TTC549 (cell line): ENCODE measurements at regions not wholly inside any gene's neighbourhood (a gene's known extent, or its start where the extent isn't known, plus 50 kb on each side); places are given as distances from the start of the nearest gene placed in this dataset.
"Not testable (repeated sequence)": the region's sequence is repeated elsewhere in the genome, so short reads cannot be mapped to it uniquely, and the experiment has no call there.

Source experiments
- FAIRE-seq: peaks from 2 replicates; lab custom pipeline; 2012; peaks lifted over from hg19 to GRCh38; lab: Jason Lieb, UNC

DNA sequence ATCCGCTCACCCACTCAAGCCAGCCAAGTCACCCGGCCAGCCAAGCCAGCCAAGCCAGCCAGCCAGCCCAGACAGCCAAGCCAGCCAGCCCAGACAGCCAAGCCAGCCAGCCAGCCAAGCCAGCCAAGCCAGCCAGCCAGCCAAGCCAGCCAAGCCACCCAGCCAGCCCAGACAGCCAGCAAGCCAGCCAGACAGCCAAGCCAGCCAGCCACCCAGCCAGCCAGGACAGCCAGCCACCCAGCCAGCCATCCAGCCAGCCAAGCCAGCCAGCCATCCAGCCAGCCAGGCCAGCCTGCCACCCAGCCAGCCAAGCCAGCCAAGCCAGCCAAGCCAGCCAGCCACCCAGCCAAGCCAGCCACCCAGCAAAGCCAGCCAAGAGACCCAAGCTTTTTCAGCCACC is 316.8 kb upstream of the PLGLB2 start:
- not testable (repeated sequence) for FAIRE-seq

DNA sequence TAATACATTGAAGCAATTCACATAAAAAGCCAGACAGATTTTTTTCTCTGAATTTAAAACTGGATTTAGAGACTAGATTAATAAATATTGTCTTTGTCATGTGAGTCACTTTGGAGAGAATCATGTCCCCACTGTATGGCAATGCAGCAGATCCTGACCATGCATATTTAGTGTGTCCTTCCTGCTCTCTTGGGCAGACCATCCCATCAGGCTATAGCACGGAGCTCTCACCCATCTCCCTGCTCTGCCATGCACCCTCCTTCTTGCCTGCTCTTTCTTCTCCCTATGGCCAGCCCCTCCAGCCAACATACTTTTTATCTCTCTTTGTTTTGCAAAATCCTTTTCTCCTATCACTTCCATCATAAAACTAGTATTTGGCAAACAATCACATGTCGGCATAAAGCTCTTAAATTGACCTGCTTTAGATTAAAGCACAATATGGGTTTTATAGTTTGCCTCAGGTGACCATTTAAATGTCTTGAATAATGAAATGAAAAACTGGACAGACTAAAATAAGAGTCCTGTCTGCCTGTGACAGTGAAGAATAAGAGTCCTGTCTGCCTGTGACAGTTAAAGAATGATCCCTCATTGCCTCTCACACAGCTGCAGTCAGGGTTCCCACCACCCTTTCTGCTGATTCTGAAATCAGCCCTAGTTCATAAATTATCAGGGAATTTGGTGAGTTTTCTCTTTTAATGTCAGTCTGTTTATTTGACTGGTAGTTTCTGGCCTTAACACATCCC is 315.0 kb upstream of the PLGLB2 start:
- not testable (repeated sequence) for FAIRE-seq

DNA sequence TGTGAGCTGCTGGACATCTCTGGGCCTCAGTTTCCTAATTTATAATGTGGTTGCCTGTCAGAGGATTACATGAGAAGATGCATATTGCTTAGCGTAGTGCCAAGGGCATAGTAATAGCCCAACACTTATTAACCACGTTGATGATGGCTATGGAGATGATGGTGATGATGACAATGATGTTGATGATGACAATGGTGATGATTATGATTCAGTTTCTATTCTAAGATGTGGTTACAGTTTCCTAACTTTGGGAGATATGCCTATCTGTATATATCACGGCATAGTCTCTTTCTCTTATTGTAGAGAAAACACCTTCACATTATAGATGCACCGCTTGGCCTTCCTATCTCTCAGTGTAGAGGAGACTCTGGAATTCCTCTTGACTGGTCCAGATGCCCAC is 311.9 kb upstream of the PLGLB2 start:
- not testable (repeated sequence) for FAIRE-seq

DNA sequence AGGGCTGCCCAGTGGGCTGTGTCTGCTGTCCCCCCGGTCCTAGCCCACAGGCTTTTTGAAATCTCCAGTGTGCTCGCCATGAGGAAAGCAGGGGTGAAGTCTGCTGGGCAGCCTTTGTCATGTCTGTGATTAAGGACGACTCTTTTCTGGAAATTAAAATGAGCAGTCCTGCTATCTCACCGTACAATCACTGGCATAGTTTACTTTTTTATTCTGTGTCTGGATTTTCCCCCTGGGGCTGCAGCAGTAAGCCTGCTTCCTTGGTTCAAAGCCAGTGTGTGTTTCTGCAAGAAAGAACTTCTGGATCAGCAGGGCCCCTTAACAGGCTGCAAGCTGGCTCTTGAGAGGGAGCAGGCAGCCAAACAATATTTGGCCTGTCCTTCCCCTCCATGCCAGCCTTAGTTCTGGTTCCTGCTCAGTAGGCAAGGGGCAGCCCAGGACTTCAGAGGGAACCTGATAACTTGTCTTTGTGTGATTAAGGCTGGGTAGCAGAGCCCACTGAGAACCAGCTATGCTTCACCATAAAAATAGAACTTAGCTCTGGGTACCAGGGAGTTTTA is 310.1 kb upstream of the PLGLB2 start:
- FAIRE-seq: not testable (repeated sequence)

DNA sequence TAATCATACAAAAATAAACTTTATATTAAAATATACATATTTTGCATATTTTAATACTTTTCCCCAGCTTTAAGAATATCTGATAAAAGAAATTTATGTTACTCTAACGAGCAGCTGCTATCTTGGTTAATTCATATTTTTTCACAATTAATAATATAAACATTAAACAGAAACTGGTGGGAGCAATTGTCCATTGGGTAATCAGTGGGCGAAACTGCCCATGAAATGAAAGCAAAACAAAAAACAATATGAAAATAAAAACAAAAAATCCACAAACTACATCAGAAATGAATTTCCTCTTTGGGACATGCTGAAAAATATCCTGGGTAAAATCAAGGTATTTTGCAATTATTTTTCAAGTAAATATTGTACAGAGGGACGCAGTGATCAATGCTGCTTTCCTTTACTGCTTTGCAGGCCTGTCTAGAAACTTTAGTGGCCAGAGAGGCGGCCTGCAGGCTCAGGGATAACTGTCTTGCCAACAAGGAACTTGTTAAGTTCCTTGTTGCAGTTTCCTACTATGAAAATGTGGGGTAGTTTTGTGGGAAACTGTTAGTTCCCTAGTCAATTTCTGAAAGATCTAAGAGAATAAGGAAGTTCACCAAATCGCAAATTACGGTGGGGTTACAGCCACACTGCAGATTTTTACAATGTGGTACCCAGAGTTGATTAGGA is 309.0 kb upstream of the PLGLB2 start:
- not testable (repeated sequence) for FAIRE-seq

DNA sequence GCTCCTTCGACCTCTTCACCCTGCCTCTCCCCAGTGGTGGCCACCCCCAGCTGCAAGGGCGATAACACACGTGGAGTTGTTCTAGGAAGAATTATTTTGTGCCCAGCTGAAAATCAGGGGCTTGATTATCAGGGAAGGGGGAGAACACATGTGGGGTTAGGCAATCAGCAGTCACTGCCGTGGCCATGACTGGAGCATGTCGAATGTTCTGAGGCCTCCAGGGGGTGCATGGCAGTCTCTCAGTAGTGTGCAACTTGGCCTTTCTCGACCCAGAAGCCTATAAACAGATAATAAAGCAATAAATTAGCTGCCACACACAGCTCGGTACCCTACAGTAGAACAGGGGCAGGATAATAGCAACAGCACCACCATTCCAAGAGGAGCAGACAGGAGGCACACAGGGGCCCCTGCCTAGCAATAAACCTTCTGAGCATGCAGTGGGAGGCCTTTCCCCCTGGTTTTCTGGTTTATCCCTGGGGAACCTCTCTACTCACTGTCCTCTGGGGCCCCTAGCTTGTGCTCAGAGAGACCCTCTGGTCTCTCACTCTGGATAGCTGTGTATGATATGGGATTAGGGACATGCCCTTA is 308.2 kb upstream of the PLGLB2 start:
- not testable (repeated sequence) for FAIRE-seq

DNA sequence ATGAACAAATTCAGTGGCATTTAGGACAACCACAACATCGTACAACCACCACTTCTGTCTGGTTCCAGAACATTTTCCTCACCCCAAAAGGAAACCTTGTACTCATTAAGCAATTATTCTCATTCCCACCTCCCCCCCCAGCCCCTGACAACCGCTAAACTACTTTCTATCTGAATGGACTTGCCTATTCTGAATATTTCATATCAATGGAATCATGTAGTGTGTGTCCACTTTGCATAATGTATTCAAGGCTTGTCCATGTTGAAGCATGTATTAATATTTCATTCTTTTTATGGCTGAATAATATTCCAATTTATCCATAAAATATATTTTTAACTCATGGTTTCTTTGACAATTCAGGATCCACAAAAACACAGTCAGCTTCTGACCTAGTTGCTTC is 307.2 kb upstream of the PLGLB2 start:
- FAIRE-seq: not testable (repeated sequence)

DNA sequence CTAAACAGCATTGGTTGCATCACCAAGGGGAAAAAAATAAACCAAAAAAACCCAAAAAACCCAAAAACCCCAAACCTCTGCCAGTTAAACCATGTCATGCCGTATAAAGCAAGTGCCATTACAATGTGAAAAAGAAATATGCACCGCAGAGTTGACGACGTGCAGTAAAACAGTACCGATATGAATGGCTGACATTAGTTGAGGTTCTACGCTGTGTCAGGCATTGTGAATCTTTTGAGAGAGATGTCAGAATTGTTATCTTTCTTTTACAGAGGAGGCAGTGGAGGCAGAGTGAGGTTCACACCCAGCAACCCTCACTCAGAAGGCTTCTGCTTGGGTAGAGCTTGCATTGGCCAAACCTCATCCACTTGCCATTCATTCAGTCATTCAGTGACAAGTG is 306.5 kb upstream of the PLGLB2 start:
- not testable (repeated sequence) for FAIRE-seq

DNA sequence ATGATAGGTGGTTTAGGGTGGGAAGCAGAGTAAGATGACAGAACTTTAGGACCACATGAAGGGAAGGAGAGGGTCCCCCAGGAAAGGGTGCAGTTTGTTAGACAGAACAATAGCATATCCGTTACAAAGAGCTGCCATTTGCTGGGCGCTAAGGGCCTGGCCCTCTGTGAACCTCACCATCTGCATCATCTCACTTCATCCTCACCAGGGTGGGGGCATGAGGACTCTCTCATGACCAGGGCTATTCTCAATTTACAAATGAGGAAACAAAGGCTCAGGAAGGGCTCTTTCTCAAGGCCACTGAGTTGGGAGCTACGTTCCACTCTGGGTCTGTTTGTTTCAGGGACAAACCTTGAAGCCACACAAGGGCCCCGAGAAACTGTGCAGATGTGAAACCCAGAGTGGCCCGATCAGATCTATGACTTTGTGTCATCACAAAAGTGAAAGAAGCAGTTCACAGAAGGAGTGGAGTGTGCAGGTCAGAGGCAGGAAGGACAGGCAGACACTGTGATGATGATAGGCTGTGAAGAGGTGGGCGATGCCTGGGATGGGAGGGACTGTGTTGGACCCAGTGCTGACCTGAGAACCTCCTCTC is 304.8 kb upstream of the PLGLB2 start:
- not testable (repeated sequence) for FAIRE-seq

DNA sequence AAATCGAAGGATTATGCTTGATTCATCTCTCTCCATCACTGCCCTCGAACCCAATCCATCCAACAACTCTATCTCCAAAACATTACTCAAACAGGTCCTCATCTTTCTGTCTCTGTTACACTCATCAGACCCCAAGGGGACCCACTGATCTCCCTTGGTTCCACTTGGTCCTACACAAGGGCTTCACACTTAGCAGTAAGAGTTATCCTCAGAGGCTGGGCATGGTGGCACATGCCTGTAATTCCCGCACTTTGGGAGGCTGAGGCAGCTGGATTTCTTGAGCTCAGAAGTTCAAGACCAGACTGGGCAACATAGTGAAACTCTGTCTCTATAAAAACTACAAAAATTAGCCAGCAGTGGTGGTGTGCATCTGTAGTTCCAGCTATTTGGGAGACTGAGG is 302.9 kb upstream of the PLGLB2 start:
- not testable (repeated sequence) for FAIRE-seq

DNA sequence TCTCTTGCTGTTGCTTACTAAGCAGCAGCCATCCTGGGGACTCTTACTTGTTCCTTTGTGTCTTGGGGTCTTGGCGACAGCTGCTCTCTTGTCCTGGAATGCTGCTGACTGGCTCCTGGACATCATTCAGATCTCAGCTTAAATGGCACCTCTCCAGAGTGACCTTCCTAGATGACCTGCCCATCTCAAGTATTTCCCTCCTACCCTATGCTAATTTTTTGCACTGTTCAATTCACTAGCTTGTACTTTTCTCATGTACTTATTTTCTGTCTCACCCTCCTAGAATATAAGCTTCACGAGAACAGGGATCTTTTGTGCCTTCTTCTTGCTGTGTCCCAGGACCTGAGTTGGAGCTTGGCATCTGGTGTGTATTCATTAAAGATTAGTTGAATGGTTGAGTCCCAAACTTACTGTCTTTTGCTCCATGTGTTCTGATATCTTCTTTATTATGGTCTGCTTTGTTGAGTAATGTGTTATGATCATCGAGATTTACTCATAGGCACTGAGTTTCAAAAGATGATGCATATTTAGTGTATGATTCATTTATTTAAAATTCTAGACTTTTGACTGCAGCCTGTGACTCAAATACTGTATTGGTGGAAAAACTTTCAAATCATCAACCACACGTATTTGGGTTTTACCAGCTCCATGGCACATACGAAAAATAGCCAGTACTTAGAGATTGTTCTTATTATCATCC is 302.1 kb upstream of the PLGLB2 start:
- not testable (repeated sequence) for FAIRE-seq

DNA sequence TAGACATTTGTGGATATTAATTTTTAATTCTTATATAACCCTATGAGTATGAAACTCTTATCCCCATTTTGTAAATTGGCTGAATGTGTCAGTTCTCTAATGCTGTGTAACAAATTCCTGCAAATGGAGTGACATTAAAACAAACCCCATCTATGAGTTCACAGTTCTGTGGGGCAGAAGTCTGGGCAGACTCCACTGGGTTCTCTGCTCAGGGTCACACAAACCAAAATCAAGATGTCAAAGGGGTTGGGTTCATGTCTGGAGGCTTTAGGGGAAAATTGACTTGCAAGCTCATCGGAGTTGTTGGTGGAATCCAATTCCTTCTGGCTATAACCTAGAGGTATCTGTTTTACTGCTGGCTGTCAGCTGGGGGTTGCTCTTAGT is 301.6 kb upstream of the PLGLB2 start:
- FAIRE-seq: not testable (repeated sequence)

DNA sequence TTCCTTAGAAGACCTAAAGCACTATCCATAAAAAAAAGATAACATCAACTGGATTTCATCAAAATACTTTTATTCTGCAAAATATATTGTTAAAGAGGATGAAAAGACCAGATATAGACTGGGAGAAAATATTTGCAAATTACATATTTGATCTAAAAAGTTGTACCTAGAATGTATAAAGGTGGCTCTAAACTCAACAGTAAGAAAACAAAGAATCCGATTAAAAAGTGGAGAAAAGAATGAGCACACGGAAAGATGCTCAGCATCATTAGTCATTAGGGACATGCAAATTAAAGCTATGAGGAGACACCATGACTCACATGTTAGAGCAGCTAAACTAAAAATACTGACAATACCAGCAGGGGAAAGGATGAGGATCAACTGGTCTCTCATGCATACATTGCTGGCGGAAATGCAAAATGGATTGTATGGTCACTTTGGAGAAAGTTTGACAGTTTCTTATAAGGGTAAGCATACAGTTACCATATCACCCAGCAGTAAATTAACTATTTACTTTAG is 298.4 kb upstream of the PLGLB2 start:
- not testable (repeated sequence) for FAIRE-seq

DNA sequence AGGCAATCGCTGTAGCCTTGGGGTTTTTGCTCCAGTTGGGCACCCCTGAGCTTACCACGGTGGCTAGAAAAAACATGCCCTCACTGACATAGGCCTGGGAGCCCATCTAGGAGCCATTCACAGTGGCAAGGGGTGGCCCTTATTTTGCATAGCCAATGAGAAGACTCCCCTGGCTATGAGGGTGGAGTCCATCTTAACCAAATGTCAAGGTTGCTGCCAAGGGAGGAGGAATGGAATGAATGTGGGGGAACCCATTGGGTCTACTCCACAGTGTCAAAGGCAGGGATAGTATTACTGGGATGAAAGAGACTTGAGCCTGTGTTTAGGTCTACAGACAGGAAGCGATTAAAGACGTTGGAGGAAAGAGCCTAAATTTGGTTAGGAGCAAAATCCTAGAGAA is 295.7 kb upstream of the PLGLB2 start:
- FAIRE-seq: not testable (repeated sequence)

DNA sequence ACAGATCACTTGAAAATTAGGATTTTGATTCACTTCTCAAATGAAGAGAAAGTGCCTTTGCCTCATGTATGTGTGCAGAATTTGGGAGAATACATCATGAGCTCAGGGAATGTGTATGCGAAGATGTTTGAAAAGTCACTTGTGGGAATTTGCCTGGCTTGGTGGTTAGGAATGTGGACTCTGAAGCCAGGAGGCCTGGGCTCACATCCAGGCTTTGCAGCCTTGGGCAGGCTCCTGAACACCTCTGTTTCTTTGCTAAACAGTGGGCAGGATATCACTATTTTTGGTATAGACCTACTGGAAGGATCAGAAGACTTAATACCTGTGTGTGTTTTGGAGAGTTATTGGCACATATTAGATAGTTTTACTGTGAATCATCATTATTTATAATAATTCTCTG is 295.0 kb upstream of the PLGLB2 start:
- FAIRE-seq: not testable (repeated sequence)

DNA sequence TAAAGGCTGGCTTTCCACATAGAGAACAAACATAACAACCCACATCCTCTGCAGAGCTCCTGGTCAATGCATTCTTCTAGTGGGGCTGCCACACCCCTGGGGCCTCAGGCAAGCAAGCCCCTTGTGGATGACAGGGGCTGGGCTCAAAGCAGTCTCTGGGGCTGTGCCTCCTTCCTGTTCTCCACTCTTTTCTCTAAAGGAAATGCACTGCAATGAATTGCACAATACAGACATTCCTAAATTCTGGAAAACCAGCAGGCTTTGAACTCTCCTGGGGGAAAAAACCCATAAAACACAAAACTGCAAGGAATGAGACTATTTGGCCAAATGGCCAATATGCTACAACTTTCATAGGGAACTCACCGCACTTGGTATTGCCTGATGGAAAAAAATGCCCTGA is 293.9 kb upstream of the PLGLB2 start:
- not testable (repeated sequence) for FAIRE-seq

DNA sequence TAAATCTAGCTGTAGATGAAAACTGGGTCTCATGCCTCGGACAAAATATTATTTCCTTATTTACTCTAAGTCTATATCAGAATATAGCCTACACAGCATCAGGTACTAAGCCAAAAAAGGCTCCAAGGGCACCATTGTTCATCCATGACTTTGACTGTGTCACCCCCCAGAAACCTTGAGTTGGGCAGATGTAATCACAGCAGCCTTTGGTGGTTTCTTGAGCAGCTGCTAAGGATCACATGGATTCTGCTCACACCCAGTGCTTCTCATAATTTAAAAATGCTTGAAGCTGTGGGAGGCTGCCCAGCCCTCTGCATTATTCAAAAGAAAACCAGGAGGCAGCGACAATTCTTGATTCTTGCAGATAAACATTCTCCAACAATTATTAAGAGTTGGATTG is 293.5 kb upstream of the PLGLB2 start:
- FAIRE-seq: not testable (repeated sequence)

DNA sequence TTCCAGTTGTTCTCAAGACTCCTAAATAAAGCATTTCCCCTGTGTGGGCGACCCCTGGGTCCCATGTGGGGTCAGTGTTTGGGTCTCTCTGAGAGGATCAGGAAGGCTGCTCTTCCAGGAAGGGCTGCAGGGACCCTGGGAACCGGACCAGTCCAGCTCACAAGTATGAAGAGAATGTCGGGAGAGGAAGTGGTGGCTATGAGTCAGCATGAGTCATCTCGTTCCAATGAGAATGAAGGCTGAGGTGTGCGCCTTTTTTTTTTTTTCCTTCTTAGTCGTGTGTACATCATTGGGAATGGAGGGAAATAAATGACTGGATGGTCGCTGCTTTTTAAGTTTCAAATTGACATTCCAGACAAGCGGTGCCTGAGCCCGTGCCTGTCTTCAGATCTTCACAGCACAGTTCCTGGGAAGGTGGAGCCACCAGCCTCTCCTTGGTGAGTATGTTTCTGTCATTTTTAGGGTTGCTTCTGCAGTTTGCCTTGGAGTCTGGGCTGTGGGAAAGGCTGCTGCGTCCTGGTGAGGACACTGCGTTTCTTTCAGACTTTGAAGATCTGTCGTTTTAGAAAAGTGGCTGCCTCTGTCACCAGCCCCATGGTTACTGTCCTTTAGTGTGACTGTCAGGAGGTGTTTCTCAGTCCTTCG is 292.6 kb upstream of the PLGLB2 start:
- peak; percentile 91 for FAIRE-seq

DNA sequence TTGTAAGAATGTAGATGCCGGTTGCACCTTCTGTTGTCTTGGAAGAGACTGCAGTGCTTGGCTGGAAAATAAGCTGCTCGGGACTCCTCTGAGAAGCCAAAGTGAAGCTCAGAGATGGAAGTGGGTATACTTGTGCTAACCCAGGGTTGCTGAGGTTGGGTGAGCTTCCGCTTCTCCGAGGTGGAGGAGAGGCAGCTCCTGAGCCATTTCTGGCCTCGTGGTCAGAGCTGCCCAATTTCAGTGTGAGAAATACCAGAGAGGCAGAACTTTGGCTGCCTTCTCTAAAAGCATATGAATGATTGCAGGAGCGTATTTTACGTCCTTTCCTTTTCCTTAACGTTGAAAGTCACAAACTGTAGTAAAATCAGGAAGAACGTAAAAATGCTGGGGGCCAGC is 292.0 kb upstream of the PLGLB2 start:
- FAIRE-seq: not testable (repeated sequence)

DNA sequence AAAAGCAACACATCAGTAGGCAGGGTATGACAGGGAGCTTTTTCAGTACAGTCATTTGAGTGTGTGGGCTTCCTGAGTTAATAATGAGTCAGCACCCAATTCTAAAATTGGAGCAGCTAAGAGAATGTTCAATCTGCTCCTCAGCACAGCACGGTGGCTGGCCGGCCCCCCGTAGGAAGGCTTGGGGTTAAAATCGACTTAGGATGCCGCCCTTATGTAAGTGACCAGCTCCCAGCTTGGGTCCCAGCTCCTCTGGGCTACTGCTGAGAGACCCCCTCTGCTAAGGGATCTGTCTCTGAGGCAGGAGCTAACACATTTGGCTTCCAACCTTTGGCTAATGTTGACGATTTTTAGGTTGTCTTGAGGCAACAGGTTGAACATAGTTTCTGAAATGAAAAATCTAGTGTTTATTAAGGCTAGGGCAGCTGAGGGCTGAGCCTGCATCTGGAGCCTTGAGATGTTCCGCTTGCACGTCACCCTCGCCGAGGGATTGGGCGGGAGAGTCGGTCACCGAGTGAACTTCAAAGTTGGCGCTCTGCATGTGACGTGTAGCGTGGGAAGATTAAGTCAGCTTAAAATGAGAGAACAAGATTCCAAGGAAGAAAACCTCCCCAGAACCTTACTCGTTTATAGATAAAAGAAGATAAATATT is 291.3 kb upstream of the PLGLB2 start:
- FAIRE-seq: peak; percentile 29

DNA sequence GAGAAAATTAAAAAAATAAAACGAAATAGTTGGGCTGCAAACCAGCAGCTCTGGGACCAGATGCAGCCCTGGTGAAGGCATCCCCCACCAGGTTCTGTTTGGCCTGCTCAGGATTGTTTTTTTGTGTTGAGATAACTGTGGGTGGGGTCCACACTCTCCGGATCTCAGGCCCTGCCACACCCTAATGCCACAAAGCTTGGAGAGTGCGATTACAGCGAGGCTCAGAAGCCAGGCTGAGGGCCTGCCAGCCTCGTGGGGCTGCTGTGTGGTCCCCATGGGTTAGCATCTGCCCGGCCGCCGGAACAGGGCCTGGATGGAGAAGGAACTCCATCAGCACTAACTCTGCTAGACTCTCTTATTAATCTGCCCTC is 290.8 kb upstream of the PLGLB2 start:
- not testable (repeated sequence) for FAIRE-seq
